ENCODE measurements at regions not wholly inside any gene's neighbourhood (a gene's known extent, or its start where the extent isn't known, plus 50 kb on each side); places are given as distances from the start of the nearest gene placed in this dataset.

GRCh38 chr21:15309721-15310120, 244.9 kb upstream of the NRIP1 start:
- Histone ChIP-seq H3K4me1 (ENCODE audit: insufficient read depth) (no peaks in the 10 kb centered on the region), H3K27ac (ENCODE audit: low read depth) (no peak overlapping the region), H3K36me3 (ENCODE audit: insufficient read depth) (no peaks in the 10 kb centered on the region), H3K4me2 (no peak overlapping the region), H3K4me3 (no peak overlapping the region), H4K20me1 (replicated peaks; ENCODE audit: insufficient read depth) (no peaks in the 10 kb centered on the region), H3F3A (replicated peaks; ENCODE audit: low read depth) (no peaks in the 10 kb centered on the region), H3K9me2 (ENCODE audit: insufficient read depth) (no peaks in the 10 kb centered on the region), H2AFZ (no peak overlapping the region), H3K79me2 (replicated peaks; ENCODE audit: insufficient read depth) (no peaks in the 10 kb centered on the region), H3K27me3 (ENCODE audit: insufficient read depth) (no peaks in the 10 kb centered on the region)
- TF ChIP-seq, protein P1, sequence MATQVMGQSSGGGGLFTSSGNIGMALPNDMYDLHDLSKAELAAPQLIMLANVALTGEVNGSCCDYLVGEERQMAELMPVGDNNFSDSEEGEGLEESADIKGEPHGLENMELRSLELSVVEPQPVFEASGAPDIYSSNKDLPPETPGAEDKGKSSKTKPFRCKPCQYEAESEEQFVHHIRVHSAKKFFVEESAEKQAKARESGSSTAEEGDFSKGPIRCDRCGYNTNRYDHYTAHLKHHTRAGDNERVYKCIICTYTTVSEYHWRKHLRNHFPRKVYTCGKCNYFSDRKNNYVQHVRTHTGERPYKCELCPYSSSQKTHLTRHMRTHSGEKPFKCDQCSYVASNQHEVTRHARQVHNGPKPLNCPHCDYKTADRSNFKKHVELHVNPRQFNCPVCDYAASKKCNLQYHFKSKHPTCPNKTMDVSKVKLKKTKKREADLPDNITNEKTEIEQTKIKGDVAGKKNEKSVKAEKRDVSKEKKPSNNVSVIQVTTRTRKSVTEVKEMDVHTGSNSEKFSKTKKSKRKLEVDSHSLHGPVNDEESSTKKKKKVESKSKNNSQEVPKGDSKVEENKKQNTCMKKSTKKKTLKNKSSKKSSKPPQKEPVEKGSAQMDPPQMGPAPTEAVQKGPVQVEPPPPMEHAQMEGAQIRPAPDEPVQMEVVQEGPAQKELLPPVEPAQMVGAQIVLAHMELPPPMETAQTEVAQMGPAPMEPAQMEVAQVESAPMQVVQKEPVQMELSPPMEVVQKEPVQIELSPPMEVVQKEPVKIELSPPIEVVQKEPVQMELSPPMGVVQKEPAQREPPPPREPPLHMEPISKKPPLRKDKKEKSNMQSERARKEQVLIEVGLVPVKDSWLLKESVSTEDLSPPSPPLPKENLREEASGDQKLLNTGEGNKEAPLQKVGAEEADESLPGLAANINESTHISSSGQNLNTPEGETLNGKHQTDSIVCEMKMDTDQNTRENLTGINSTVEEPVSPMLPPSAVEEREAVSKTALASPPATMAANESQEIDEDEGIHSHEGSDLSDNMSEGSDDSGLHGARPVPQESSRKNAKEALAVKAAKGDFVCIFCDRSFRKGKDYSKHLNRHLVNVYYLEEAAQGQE (IDR thresholded peaks at IDR 0.05; ENCODE audit: unreplicated experiment) = no peak
- TF ChIP-seq STAT1 (IDR thresholded peaks at IDR 0.05; ENCODE audit: unreplicated experiment) (no peak), EZH2 (IDR thresholded peaks at IDR 0.05; ENCODE audit: low read depth, unreplicated experiment) (no peak), EZH2phosphoT487 (IDR thresholded peaks at IDR 0.05; ENCODE audit: unreplicated experiment) (no peak), JUNB (IDR thresholded peaks at IDR 0.05; ENCODE audit: unreplicated experiment) (no peak), CREB1 (CRISPR knock-in tag; IDR thresholded peaks at IDR 0.05; ENCODE audit: low read depth) (no peak), CTCF (conservative IDR thresholded peaks at IDR 0.05; ENCODE audit: low read depth in 2 of 2) (no peak), POLR2AphosphoS5 (IDR thresholded peaks at IDR 0.05; ENCODE audit: low read depth) (no peak), NANOG (IDR thresholded peaks at IDR 0.05; ENCODE audit: borderline replicate concordance) (no peak), ZNF114 (CRISPR knock-in tag; IDR thresholded peaks at IDR 0.05) (no peak), ZNF462 (CRISPR knock-in tag; IDR thresholded peaks at IDR 0.05) (no peak), ZNF331 (CRISPR knock-in tag; IDR thresholded peaks at IDR 0.05; ENCODE audit: low read depth) (no peak)
- TF ChIP-seq, protein P2, sequence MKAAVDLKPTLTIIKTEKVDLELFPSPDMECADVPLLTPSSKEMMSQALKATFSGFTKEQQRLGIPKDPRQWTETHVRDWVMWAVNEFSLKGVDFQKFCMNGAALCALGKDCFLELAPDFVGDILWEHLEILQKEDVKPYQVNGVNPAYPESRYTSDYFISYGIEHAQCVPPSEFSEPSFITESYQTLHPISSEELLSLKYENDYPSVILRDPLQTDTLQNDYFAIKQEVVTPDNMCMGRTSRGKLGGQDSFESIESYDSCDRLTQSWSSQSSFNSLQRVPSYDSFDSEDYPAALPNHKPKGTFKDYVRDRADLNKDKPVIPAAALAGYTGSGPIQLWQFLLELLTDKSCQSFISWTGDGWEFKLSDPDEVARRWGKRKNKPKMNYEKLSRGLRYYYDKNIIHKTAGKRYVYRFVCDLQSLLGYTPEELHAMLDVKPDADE (IDR thresholded peaks at IDR 0.05) = no peak
- H3K4me1 Mint-ChIP-seq = no peaks in the 10 kb centered on the region
- no peaks in the 10 kb centered on the region for H3K36me3 Mint-ChIP-seq (ENCODE audit: low read depth)
- no peak for ATAC-seq
- no peak for DNase-seq (ENCODE audit: low spot score)
- no peaks in the 10 kb centered on the region for H3K9me3 Mint-ChIP-seq
- H3K27ac Mint-ChIP-seq = no peak overlapping the region
- no peak overlapping the region for H3K4me3 Mint-ChIP-seq
- H3K27me3 Mint-ChIP-seq (ENCODE audit: insufficient read depth, low read depth, poor library complexity) = peaks cover 1% of the 10 kb centered on the region

All from GM23338 (cell line).